KOPT-K1 (cell line): ENCODE measurements at regions not wholly inside any gene's neighbourhood (a gene's known extent, or its start where the extent isn't known, plus 50 kb on each side); places are given as distances from the start of the nearest gene placed in this dataset.

Source experiments
- H3K27ac ChIP-seq: fragments of 200-600 bp; sonication (generic); 2 replicates; pipeline ENCODE4 v1.5.1; 2016; ENCODE audit warnings: antibody characterized with exemption, mild to moderate bottlenecking, low read depth, low read length; ENCODE audit not compliant: poor library complexity, severe bottlenecking
- H3K36me3 ChIP-seq: fragments of 200-600 bp; sonication (generic); 2 replicates; pipeline ENCODE4 v1.5.1; 2017; ENCODE audit warnings: antibody characterized with exemption, mild to moderate bottlenecking, low read length, moderate library complexity; ENCODE audit not compliant: insufficient read depth
- H3K9me3 ChIP-seq: fragments of 200-600 bp; sonication (generic); 2 replicates; pipeline ENCODE4 v1.5.1; 2017; ENCODE audit warnings: antibody characterized with exemption, low read length, mild to moderate bottlenecking; ENCODE audit not compliant: insufficient read depth, poor library complexity, severe bottlenecking

GRCh38 chr11:39221550-39222138 lies 2237.8 kb downstream of the LRRC4C start:
- H3K27ac ChIP-seq: no peak overlapping the region
- no peaks in the 10 kb centered on the region for H3K36me3 ChIP-seq
- H3K9me3 ChIP-seq: no peaks in the 10 kb centered on the region

GRCh38 chr11:39220501-39221230 lies 2238.8 kb downstream of the LRRC4C start:
- no peak overlapping the region for H3K27ac ChIP-seq
- no peaks in the 10 kb centered on the region for H3K36me3 ChIP-seq
- no peaks in the 10 kb centered on the region for H3K9me3 ChIP-seq

- H3K9me3 ChIP-seq: no peaks in the 10 kb centered on the region
- no peaks in the 10 kb centered on the region for H3K36me3 ChIP-seq
- H3K27ac ChIP-seq: no peak overlapping the region
These were observed 2239.4 kb downstream of the LRRC4C start for GRCh38 chr11:39220069-39220468.

DNA sequence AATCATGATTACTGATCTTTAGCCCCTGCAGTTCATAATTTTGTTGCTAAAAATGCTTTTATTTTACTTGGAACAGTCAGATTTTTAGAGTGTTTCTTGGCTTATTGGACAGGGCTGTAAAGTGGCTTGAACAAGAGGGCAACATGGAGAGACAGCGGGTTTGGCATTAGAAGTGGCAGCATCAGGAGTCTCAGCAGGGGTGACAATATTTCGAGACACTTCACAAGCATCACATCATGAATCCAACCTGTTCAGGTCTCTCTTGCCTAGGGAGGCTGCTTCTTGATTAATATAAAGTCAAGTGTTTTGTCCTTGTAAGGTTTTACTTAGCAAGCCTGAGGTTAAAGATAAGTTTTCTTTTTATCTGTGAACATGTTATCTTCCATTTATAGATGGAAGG lies 2249.5 kb downstream of the LRRC4C start:
- no peaks in the 10 kb centered on the region for H3K36me3 ChIP-seq
- no peak overlapping the region for H3K27ac ChIP-seq

DNA sequence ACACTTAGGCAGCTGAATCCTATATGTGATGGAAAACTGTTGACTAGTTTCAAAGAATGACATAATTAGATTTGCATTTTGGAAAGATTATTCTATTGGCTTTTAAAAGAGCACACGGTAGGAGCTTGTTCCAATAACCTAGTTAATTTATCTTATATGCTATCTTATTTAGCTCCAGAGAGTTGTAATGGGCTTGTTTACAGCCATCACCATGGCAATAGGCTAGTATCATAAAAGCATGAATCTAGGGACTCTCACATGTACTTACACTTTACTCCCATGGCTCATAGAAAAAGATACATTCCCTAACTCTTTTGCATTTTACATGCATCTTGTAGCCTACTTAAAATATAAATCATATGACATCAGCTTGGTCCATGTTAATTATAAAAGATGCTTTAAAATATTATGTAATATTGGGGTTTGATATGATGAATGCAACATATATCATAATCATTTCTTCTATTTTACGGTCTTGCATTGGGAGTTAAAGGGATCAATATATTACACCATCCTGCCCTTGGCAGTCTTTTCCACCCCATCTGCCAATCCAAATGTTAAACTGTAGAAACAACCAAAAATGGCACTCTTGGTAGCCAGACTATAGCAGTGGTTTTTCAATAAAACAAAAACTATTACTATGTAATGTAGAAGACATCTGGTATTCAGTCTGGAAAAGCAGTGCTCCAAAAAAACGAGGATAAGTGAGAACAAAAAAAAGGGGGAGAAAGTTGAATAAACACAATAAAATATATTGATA lies 2254.0 kb downstream of the LRRC4C start:
- Histone ChIP-seq H3K9me3 (no peaks in the 10 kb centered on the region), H3K36me3 (no peaks in the 10 kb centered on the region), H3K27ac (no peak overlapping the region)

More for the DNA sequence above, 2249.5 kb downstream of the LRRC4C start:
- H3K9me3 ChIP-seq: no peaks in the 10 kb centered on the region

- Histone ChIP-seq H3K36me3 (no peaks in the 10 kb centered on the region), H3K27ac (no peak overlapping the region), H3K9me3 (no peaks in the 10 kb centered on the region)
These were observed 2266.8 kb downstream of the LRRC4C start for GRCh38 chr11:39192671-39193070.

GRCh38 chr11:39190751-39191150 lies 2268.7 kb downstream of the LRRC4C start:
- H3K36me3 ChIP-seq: no peaks in the 10 kb centered on the region
- no peaks in the 10 kb centered on the region for H3K9me3 ChIP-seq
- H3K27ac ChIP-seq: no peak overlapping the region

GRCh38 chr11:39177678-39178077 lies 2281.8 kb downstream of the LRRC4C start:
- no peak overlapping the region for H3K27ac ChIP-seq
- H3K9me3 ChIP-seq: no peaks in the 10 kb centered on the region
- no peaks in the 10 kb centered on the region for H3K36me3 ChIP-seq

DNA sequence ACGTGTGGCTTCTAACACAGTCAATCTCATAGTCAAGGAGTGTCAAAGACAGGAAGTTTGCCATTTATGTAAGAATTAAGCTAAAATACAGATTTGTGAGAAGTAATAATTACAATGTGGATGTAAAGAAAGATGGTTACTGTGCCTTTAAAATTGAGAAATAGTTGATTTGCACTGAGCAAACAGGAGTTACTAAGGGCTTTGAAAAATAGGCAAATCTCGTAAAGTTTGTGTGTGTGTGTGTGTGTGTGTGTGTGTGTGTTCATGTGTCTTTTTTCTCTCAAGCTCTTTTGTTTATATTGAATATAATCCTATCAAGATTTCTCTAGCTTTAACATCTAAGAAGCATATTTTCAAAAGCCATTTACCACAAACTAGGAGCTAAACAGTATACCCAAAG lies 2284.5 kb downstream of the LRRC4C start:
- no peaks in the 10 kb centered on the region for H3K36me3 ChIP-seq
- H3K27ac ChIP-seq: no peak overlapping the region
- H3K9me3 ChIP-seq: no peaks in the 10 kb centered on the region

DNA sequence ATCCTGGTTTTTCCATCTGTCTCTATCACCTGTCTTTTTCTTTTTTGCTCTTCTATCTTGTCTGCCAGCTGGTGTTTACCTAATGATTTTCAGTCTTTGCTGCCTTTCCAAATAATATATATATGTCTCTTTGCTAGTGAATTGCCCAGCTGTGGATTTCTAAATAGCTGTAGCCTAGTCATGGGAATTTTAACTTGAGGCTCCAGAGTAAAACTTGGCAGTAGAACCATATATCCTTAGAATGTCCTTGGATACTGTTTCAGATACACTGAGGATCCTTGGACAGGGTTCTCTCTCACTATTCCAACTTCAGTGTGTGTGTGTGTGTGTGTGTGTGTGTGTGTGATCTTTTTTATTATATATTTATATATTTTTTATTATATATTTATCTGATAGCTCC lies 2285.3 kb downstream of the LRRC4C start:
- Histone ChIP-seq H3K9me3 (no peaks in the 10 kb centered on the region), H3K27ac (no peak overlapping the region), H3K36me3 (no peaks in the 10 kb centered on the region)

DNA sequence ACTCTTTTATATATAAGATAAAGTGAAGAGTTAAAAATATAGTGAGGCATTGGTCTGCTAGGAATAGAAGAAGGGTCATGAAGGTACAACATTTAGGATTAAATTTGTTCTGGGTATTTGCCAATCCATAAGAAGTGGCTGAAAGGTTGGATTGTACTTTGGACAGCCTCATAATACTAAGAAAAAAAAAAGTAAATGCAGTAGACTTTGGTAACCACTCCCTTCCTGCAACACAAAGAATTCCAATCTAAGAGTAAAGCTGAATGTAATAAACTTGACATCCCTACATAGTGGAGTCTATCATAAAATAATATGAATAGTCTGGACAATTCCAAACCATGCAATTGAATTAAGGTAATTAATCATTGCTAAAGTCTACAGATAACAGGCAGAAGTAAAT lies 2294.4 kb downstream of the LRRC4C start:
- H3K9me3 ChIP-seq: no peaks in the 10 kb centered on the region
- H3K36me3 ChIP-seq: no peaks in the 10 kb centered on the region
- no peak overlapping the region for H3K27ac ChIP-seq

DNA sequence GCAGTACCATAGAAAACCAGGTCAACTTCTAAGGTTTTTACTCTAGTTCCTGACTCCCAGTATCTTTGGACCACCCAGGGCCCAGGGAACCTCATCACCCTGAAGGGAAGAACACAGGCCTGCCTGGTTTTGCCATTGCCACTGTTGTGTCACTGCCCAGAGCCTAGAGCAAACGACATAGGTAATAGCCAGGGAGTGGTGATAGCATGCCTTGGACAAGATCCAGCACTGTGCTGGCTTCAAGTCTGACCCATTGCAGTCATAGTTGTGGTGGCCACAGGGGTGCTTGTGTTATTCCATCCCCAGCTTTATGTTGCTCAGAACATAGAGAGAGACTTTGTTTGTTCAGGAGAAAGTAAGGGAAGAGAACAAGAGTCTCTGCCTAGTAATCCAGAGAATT lies 2310.2 kb downstream of the LRRC4C start:
- Histone ChIP-seq H3K36me3 (no peaks in the 10 kb centered on the region), H3K9me3 (no peaks in the 10 kb centered on the region), H3K27ac (no peak overlapping the region)

GRCh38 chr11:39145346-39145745 lies 2314.1 kb downstream of the LRRC4C start:
- no peaks in the 10 kb centered on the region for H3K9me3 ChIP-seq

GRCh38 chr11:39144351-39145130 lies 2314.9 kb downstream of the LRRC4C start:
- H3K36me3 ChIP-seq: no peaks in the 10 kb centered on the region
- H3K9me3 ChIP-seq: no peaks in the 10 kb centered on the region
- no peak overlapping the region for H3K27ac ChIP-seq

More at GRCh38 chr11:39145346-39145745, 2314.1 kb downstream of the LRRC4C start:
- no peak overlapping the region for H3K27ac ChIP-seq
- H3K36me3 ChIP-seq: no peaks in the 10 kb centered on the region

- Histone ChIP-seq H3K36me3 (no peaks in the 10 kb centered on the region), H3K9me3 (no peaks in the 10 kb centered on the region), H3K27ac (no peak overlapping the region)
These were observed 2319.9 kb downstream of the LRRC4C start for GRCh38 chr11:39139581-39139980.
